NT2/D1 (cell line): ENCODE measurements at regions not wholly inside any gene's neighbourhood (a gene's known extent, or its start where the extent isn't known, plus 50 kb on each side); places are given as distances from the start of the nearest gene placed in this dataset.

Experiments
- YY1 ChIP-seq: IDR thresholded peaks from 2 replicates; pipeline ENCODE4 v1.6.1; 2011; ENCODE audit not compliant: insufficient read length, insufficient read depth
- ZNF274 ChIP-seq: IDR thresholded peaks from 2 replicates; pipeline ENCODE4 v1.6.1; 2011; ENCODE audit warnings: mild to moderate bottlenecking, low read depth, low read length

- TF ChIP-seq ZNF274 = no peak
- TF ChIP-seq YY1 = no peak
Measured at GRCh38 chr13:55255236-55255635, 1885.5 kb upstream of the PRR20A start.
